ENCODE measurements at regions not wholly inside any gene's neighbourhood (a gene's known extent, or its start where the extent isn't known, plus 50 kb on each side); places are given as distances from the start of the nearest gene placed in this dataset.

GRCh38 chr5:110201791-110202190 is 512.1 kb downstream of the MAN2A1 start:
- TF ChIP-seq POLR2AphosphoS5 (IDR thresholded peaks at IDR 0.05; ENCODE audit: low read depth, low read length): no peak
- no peak for TF ChIP-seq EGR1 (IDR thresholded peaks at IDR 0.05; ENCODE audit: borderline replicate concordance, low read depth, low read length)
- TF ChIP-seq GABPA (IDR thresholded peaks at IDR 0.05; ENCODE audit: borderline replicate concordance, insufficient read depth, low read length): no peak
- no peak for TF ChIP-seq CEBPB (IDR thresholded peaks at IDR 0.05; ENCODE audit: low read depth, low read length)
- TF ChIP-seq CHD7 (IDR thresholded peaks at IDR 0.05; ENCODE audit: insufficient replicate concordance, low read length): no peak
- TF ChIP-seq EZH2 (IDR thresholded peaks at IDR 0.05; ENCODE audit: low read depth, low read length, severe bottlenecking): no peak
- no peak for TF ChIP-seq CTCF (IDR thresholded peaks at IDR 0.05; ENCODE audit: control extremely low read depth in 1 of 3, insufficient read depth in 1 of 3, low read depth in 1 of 3, low read length in 3 of 3)
- no peak for TF ChIP-seq USF2 (IDR thresholded peaks at IDR 0.05; ENCODE audit: low read length)
- TF ChIP-seq SIN3A (conservative IDR thresholded peaks at IDR 0.05 in 1 of 2, IDR thresholded peaks at IDR 0.05 in 1 of 2; ENCODE audit: low read depth in 1 of 2, low read length in 2 of 2): no peak
